Thyroid gland (tissue), 4 donors: ENCODE measurements at regions not wholly inside any gene's neighbourhood (a gene's known extent, or its start where the extent isn't known, plus 50 kb on each side); places are given as distances from the start of the nearest gene placed in this dataset.

ENCODE experiments used
- DNase-seq, 2 donors: peaks; one replicate each; pipeline ENCODE4 v3.0.0-alpha.2; 2019
- H3K27ac ChIP-seq, 3 donors: fragments of 200-600 bp; sonication (generic); 1 replicate in 2 of 3; 2 replicates in 1 of 3; pipeline ENCODE4 v1.5.1; 2016 to 2019; ENCODE audit warnings: mild to moderate bottlenecking in 1 of 3, moderate library complexity in 1 of 3
- H3K27me3 ChIP-seq: fragments of 200-600 bp; sonication (generic); one replicate; pipeline ENCODE4 v1.5.1; 2019
- H3K36me3 ChIP-seq, 2 donors: fragments of 200-600 bp; sonication (generic); one replicate each; pipeline ENCODE4 v1.5.1; 2016 to 2019
- H3K4me1 ChIP-seq, 2 donors: fragments of 200-600 bp; sonication (generic); one replicate each; pipeline ENCODE4 v1.5.1; 2017 to 2019
- H3K4me3 ChIP-seq, 3 donors: fragments of 200-600 bp; sonication (generic); replicated peaks in 1 of 3; 1 replicate in 2 of 3; 2 replicates in 1 of 3; pipeline ENCODE4 v1.5.1; 2016; ENCODE audit warnings: mild to moderate bottlenecking in 1 of 3
- H3K9me3 ChIP-seq: fragments of 200-600 bp; sonication (generic); one replicate; pipeline ENCODE4 v1.5.1; 2017
- CTCF ChIP-seq, 6 experiments: fragments of 200-600 bp in 3 of 6; fragments of 450-650 bp in 3 of 6; sonication (generic) in 3 of 6; IDR thresholded peaks; one replicate each; pipeline ENCODE4 v1.5.1; 2016 to 2019; ENCODE audit warnings: antibody characterized with exemption in 6 of 6, mild to moderate bottlenecking in 2 of 6, inconsistent platforms in 1 of 6, moderate library complexity in 1 of 6
- POLR2A ChIP-seq, 2 donors: fragments of 450-650 bp; IDR thresholded peaks; one replicate each; pipeline ENCODE4 v1.6.1; 2017; ENCODE audit warnings: antibody characterized with exemption in 2 of 2, mild to moderate bottlenecking in 2 of 2, moderate library complexity in 1 of 2
- WGBS, 2 donors: methylation state at CpG; one replicate each; pipeline ENCODE4 v1.1.5; 2017; 5-methylcytosine and 5-hydroxymethylcytosine counted together
- intact Hi-C: fragments of 100-400 bp; cut with DNase I; formaldehyde crosslinking; loops from one replicate; pipeline ENCODE4 v1.15.1; 2023

- Histone ChIP-seq H3K4me3 (no peak overlapping the region), H3K4me1 (no peaks in the 10 kb centered on the region), H3K27ac (no peak overlapping the region), H3K27me3 (no peaks in the 10 kb centered on the region), H3K9me3 (no peaks in the 10 kb centered on the region), H3K36me3 (no peaks in the 10 kb centered on the region)
- no peak for TF ChIP-seq CTCF (IDR thresholded peaks at IDR 0.05)
- no peak for DNase-seq
- WGBS, 2 donors = 87 to 90% methylated on average over 2 of the region's 2 CpGs
- intact Hi-C loops = no loop called here
Observed at GRCh38 chr6:103791458-103791857, 1068.3 kb downstream of the HACE1 start.

- WGBS, 2 donors = 73 to 78% methylated on average over 2 of the region's 2 CpGs
- no peaks in the 10 kb centered on the region for H3K27me3 ChIP-seq
- H3K4me1 ChIP-seq = no peaks in the 10 kb centered on the region
Observed at GRCh38 chr6:103784117-103784516, 1075.6 kb downstream of the HACE1 start.

GRCh38 chr6:103783329-103783728, 1076.4 kb downstream of the HACE1 start:
- no peak overlapping the region for H3K4me3 ChIP-seq
- no peaks in the 10 kb centered on the region for H3K36me3 ChIP-seq
- H3K4me1 ChIP-seq = no peaks in the 10 kb centered on the region
- H3K9me3 ChIP-seq = no peaks in the 10 kb centered on the region
- no peak overlapping the region for H3K27ac ChIP-seq
- no peaks in the 10 kb centered on the region for H3K27me3 ChIP-seq
- intact Hi-C loops = no loop called here
- 12 to 16% methylated on average over 4 of the region's 4 CpGs for WGBS, 2 donors
- DNase-seq = peak; percentile 18 to 36
- TF ChIP-seq POLR2A (IDR thresholded peaks at IDR 0.05) (no peak), CTCF (IDR thresholded peaks at IDR 0.05) (no peak)

More at GRCh38 chr6:103784117-103784516, 1075.6 kb downstream of the HACE1 start:
- no peaks in the 10 kb centered on the region for H3K36me3 ChIP-seq
- no peaks in the 10 kb centered on the region for H3K9me3 ChIP-seq
- no peak overlapping the region for H3K4me3 ChIP-seq
- no peak for DNase-seq
- intact Hi-C loops = no loop called here
- H3K27ac ChIP-seq = no peak overlapping the region
- no peak for TF ChIP-seq CTCF (IDR thresholded peaks at IDR 0.05)
- TF ChIP-seq POLR2A (IDR thresholded peaks at IDR 0.05) = no peak

GRCh38 chr6:103769431-103769830, 1090.3 kb downstream of the HACE1 start:
- H3K36me3 ChIP-seq = no peaks in the 10 kb centered on the region
- intact Hi-C loops = no loop called here
- H3K27ac ChIP-seq = no peak overlapping the region
- no peak for TF ChIP-seq CTCF (IDR thresholded peaks at IDR 0.05)
- TF ChIP-seq POLR2A (IDR thresholded peaks at IDR 0.05) = no peak
- 94 to 100% methylated on average over 1 of the region's 1 CpG for WGBS, 2 donors
- no peaks in the 10 kb centered on the region for H3K27me3 ChIP-seq
- DNase-seq = no peak
- no peaks in the 10 kb centered on the region for H3K4me1 ChIP-seq
- H3K4me3 ChIP-seq = no peak overlapping the region
- H3K9me3 ChIP-seq = no peaks in the 10 kb centered on the region

- no peak overlapping the region for H3K27ac ChIP-seq
Observed at GRCh38 chr6:103750603-103751002, 1109.1 kb downstream of the HACE1 start.

More at GRCh38 chr6:103750603-103751002, 1109.1 kb downstream of the HACE1 start:
- TF ChIP-seq POLR2A (IDR thresholded peaks at IDR 0.05) (no peak), CTCF (IDR thresholded peaks at IDR 0.05) (no peak)
- Histone ChIP-seq H3K27me3 (no peaks in the 10 kb centered on the region), H3K4me1 (no peaks in the 10 kb centered on the region), H3K36me3 (no peaks in the 10 kb centered on the region), H3K9me3 (no peaks in the 10 kb centered on the region), H3K4me3 (no peak overlapping the region)
- intact Hi-C loops = no loop called here
- DNase-seq = no peak
- WGBS, 2 donors = 48 to 50% methylated on average over 7 of the region's 7 CpGs
